ENCODE measurements at regions not wholly inside any gene's neighbourhood (a gene's known extent, or its start where the extent isn't known, plus 50 kb on each side); places are given as distances from the start of the nearest gene placed in this dataset.

- intact Hi-C loops (cut with DNase I; ENCODE audit: low total_unique reads) = no loop called here
- no peak for TF ChIP-seq POLR2A (IDR thresholded peaks at IDR 0.05)
- no peak for TF ChIP-seq CTCF (IDR thresholded peaks at IDR 0.05)
Measured at GRCh38 chr5:58135571-58136335, 324.1 kb downstream of the PLK2 start.

GRCh38 chr5:58133631-58134296 is 326.1 kb downstream of the PLK2 start:
- WGBS, 2 donors = 31 to 35% methylated on average over 5 of the region's 5 CpGs
- DNase-seq (ENCODE audit: low spot score in 2 of 2) = no peak
- intact Hi-C loops (cut with DNase I; ENCODE audit: low total_unique reads) = no loop called here
- H3K4me3 ChIP-seq (ENCODE audit: low read depth, poor library complexity, severe bottlenecking) = no peak overlapping the region
- TF ChIP-seq CTCF (IDR thresholded peaks at IDR 0.05) (no peak), POLR2A (IDR thresholded peaks at IDR 0.05) (no peak)

More at GRCh38 chr5:58135571-58136335, 324.1 kb downstream of the PLK2 start:
- WGBS, 2 donors = 69 to 73% methylated on average over 5 of the region's 5 CpGs
- no peak overlapping the region for H3K4me3 ChIP-seq (ENCODE audit: low read depth, poor library complexity, severe bottlenecking)
- DNase-seq (ENCODE audit: low spot score in 2 of 2) = no peak

GRCh38 chr5:58133216-58133615 is 326.7 kb downstream of the PLK2 start:
- intact Hi-C loops (cut with DNase I; ENCODE audit: low total_unique reads) = no loop called here
- WGBS, 2 donors = 63 to 64% methylated on average over 7 of the region's 7 CpGs
- no peak overlapping the region for H3K4me3 ChIP-seq (ENCODE audit: low read depth, poor library complexity, severe bottlenecking)
- DNase-seq (ENCODE audit: low spot score in 2 of 2) = no peak
- TF ChIP-seq POLR2A (IDR thresholded peaks at IDR 0.05) = no peak
- no peak for TF ChIP-seq CTCF (IDR thresholded peaks at IDR 0.05)

GRCh38 chr5:58127255-58128220 is 332.3 kb downstream of the PLK2 start:
- WGBS, 2 donors = 78% methylated on average over 11 of the region's 11 CpGs
- intact Hi-C loops (cut with DNase I; ENCODE audit: low total_unique reads) = no loop called here
- H3K4me3 ChIP-seq (ENCODE audit: low read depth, poor library complexity, severe bottlenecking) = no peak overlapping the region
- TF ChIP-seq POLR2A (IDR thresholded peaks at IDR 0.05) (no peak), CTCF (IDR thresholded peaks at IDR 0.05) (no peak)
- no peak for DNase-seq (ENCODE audit: low spot score in 2 of 2)

- 88 to 93% methylated on average over 4 of the region's 4 CpGs for WGBS, 2 donors
- TF ChIP-seq POLR2A (IDR thresholded peaks at IDR 0.05) = no peak
- TF ChIP-seq CTCF (IDR thresholded peaks at IDR 0.05) = no peak
- DNase-seq (ENCODE audit: low spot score in 2 of 2) = no peak
- H3K4me3 ChIP-seq (ENCODE audit: low read depth, poor library complexity, severe bottlenecking) = no peak overlapping the region
- intact Hi-C loops (cut with DNase I; ENCODE audit: low total_unique reads) = no loop called here
Measured at GRCh38 chr5:58123501-58123900, 336.4 kb downstream of the PLK2 start.

Data from lower leg skin (tissue), 4 donors.